Transverse colon (tissue), 4 donors: ENCODE measurements at regions not wholly inside any gene's neighbourhood (a gene's known extent, or its start where the extent isn't known, plus 50 kb on each side); places are given as distances from the start of the nearest gene placed in this dataset.

Experiments
- DNase-seq: peaks from one replicate; pipeline ENCODE4 v3.0.0-alpha.2; 2019
- H3K27ac ChIP-seq, 4 donors: fragments of 200-600 bp; sonication (generic); 2 replicates each; pipeline ENCODE4 v1.5.1; 2016 to 2018; ENCODE audit warnings: inconsistent platforms in 4 of 4
- H3K27me3 ChIP-seq: fragments of 200-600 bp; sonication (generic); 2 replicates; pipeline ENCODE4 v1.5.1; 2017; ENCODE audit warnings: inconsistent platforms
- H3K36me3 ChIP-seq, 4 donors: fragments of 200-600 bp; sonication (generic); 2 replicates each; pipeline ENCODE4 v1.5.1; 2017 to 2019; ENCODE audit warnings: inconsistent platforms in 4 of 4
- H3K4me1 ChIP-seq, 4 donors: fragments of 200-600 bp; sonication (generic); 2 replicates each; pipeline ENCODE4 v1.5.1; 2017 to 2020; ENCODE audit warnings: inconsistent platforms in 4 of 4
- H3K4me3 ChIP-seq, 4 donors: fragments of 200-600 bp; sonication (generic); 1 replicate in 1 of 4; 2 replicates in 3 of 4; pipeline versions ENCODE4 v1.5.1 to v1.6.1; 2017 to 2019; ENCODE audit warnings: inconsistent platforms in 4 of 4
- H3K9me3 ChIP-seq, 2 donors: fragments of 200-600 bp; sonication (generic); 2 replicates each; pipeline ENCODE4 v1.5.1; 2017 to 2019; ENCODE audit warnings: inconsistent platforms in 2 of 2
- EP300 ChIP-seq: sonication (generic); formaldehyde crosslinking; IDR thresholded peaks from one replicate; pipeline ENCODE4 v1.6.1; 2017; ENCODE audit warnings: antibody characterized with exemption, low read depth
- POLR2A ChIP-seq: fragments of 450-650 bp; IDR thresholded peaks from one replicate; pipeline ENCODE4 v1.6.1; 2016; ENCODE audit warnings: antibody characterized with exemption, mild to moderate bottlenecking, moderate library complexity
- POLR2AphosphoS5 ChIP-seq, 3 donors: sonication (generic); formaldehyde crosslinking; IDR thresholded peaks; one replicate each; pipeline ENCODE4 v1.6.1; 2016; ENCODE audit warnings: antibody characterized with exemption in 3 of 3
- WGBS, 2 donors: methylation state at CpG; one replicate each; pipeline ENCODE4 v1.1.5; 2018; ENCODE audit warnings: low coverage in 1 of 2; 5-methylcytosine and 5-hydroxymethylcytosine counted together
- in situ Hi-C, 4 donors: fragments of 200-750 bp; cut with MboI; loops; one replicate each; pipeline versions ENCODE4 v1.15.0 to v1.15.1; 2017; ENCODE audit warnings: low sequenced_read_pairs in 3 of 4, low pct_ligation_motif_present in 1 of 4, low pct_unique_long_range_greater_than_20kb in 1 of 4
- intact Hi-C: fragments of 100-400 bp; cut with DNase I; formaldehyde crosslinking; loops from one replicate; pipeline ENCODE4 v1.15.1; 2023; ENCODE audit warnings: low total_unique reads
- TF ChIP-seq, protein P1 (sequence below), 5 experiments: fragments of 200-600 bp in 3 of 5; fragments of 450-650 bp in 2 of 5; sonication (generic) in 3 of 5; IDR thresholded peaks; 1 replicate in 2 of 5; 2 replicates in 3 of 5; pipeline ENCODE4 v1.5.1; 2016 to 2017; ENCODE audit warnings: antibody characterized with exemption in 5 of 5, inconsistent platforms in 3 of 5, mild to moderate bottlenecking in 2 of 5, moderate library complexity in 1 of 5

DNA sequence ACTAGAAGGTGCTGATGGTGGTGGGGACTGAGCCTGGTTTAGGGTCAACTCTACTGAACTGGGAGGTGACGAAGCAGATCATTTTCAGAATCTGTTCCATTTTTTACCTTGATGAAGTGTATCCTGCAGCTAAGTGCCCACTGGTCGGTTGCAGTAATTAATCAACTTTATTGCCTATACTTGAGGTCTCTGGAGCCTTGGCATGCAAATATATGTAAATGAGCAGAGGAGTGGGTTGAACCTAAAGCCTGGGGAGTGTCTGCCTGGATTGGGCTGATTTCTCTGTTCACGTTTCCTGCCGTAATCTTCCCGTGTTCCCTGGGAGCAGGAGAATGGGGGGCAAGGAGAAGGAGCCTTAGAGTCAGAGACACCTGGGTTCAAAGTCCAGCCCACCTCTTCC, 286.8 kb downstream of the PTPRU start:
- no peaks in the 10 kb centered on the region for H3K9me3 ChIP-seq
- H3K4me3 ChIP-seq = no peak overlapping the region
- no peaks in the 10 kb centered on the region for H3K4me1 ChIP-seq
- TF ChIP-seq EP300 (no peak), POLR2A (no peak)
- TF ChIP-seq, protein P1, sequence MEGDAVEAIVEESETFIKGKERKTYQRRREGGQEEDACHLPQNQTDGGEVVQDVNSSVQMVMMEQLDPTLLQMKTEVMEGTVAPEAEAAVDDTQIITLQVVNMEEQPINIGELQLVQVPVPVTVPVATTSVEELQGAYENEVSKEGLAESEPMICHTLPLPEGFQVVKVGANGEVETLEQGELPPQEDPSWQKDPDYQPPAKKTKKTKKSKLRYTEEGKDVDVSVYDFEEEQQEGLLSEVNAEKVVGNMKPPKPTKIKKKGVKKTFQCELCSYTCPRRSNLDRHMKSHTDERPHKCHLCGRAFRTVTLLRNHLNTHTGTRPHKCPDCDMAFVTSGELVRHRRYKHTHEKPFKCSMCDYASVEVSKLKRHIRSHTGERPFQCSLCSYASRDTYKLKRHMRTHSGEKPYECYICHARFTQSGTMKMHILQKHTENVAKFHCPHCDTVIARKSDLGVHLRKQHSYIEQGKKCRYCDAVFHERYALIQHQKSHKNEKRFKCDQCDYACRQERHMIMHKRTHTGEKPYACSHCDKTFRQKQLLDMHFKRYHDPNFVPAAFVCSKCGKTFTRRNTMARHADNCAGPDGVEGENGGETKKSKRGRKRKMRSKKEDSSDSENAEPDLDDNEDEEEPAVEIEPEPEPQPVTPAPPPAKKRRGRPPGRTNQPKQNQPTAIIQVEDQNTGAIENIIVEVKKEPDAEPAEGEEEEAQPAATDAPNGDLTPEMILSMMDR (IDR thresholded peaks at IDR 0.05) = no peak
- no peak overlapping the region for H3K27ac ChIP-seq
- 49% methylated on average over 5 of the region's 5 CpGs; no CpG with 5 or more reads in 1 of the 2 donors for WGBS, 2 donors
- peaks cover 12% of the 10 kb centered on the region for H3K27me3 ChIP-seq
- no peak for DNase-seq
- H3K36me3 ChIP-seq = no peaks in the 10 kb centered on the region
- in situ Hi-C loops (no loop called here), intact Hi-C loops (no loop called here)

GRCh38 chr1:29521811-29522580, 285.7 kb downstream of the PTPRU start:
- in situ Hi-C loops = no loop called here
- Histone ChIP-seq H3K4me3 (no peak overlapping the region), H3K27ac (no peak overlapping the region), H3K27me3 (peaks cover 5% of the 10 kb centered on the region), H3K36me3 (no peaks in the 10 kb centered on the region), H3K9me3 (no peaks in the 10 kb centered on the region), H3K4me1 (no peaks in the 10 kb centered on the region)
- TF ChIP-seq, protein P1 (IDR thresholded peaks at IDR 0.05) = no peak
- no peak for TF ChIP-seq EP300
- TF ChIP-seq POLR2AphosphoS5 (IDR thresholded peaks at IDR 0.05) = no peak
- no peak for TF ChIP-seq POLR2A
- DNase-seq = no peak
- 17 to 59% methylated on average over 1 to 14 of the region's 14 CpGs for WGBS, 2 donors
- intact Hi-C loops = no loop called here

DNA sequence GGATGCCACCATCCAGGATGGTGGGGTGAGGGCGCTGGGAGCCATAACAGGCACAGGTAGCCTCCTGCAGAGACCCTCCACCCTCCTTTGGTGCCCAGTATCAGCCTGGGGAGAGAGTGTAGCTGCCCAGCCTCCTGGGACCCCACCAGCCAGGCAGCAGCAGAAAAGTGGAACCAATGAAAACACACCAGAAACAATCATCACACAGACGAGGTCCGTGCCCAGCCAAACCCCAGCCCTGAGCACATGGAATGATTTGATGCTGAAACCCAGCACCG, 285.1 kb downstream of the PTPRU start:
- no peaks in the 10 kb centered on the region for H3K36me3 ChIP-seq
- H3K27me3 ChIP-seq = peaks cover 5% of the 10 kb centered on the region
- in situ Hi-C loops (no loop called here), intact Hi-C loops (no loop called here)
- no peak overlapping the region for H3K27ac ChIP-seq
- H3K4me1 ChIP-seq = no peaks in the 10 kb centered on the region
- TF ChIP-seq POLR2AphosphoS5 (IDR thresholded peaks at IDR 0.05) = no peak
- TF ChIP-seq EP300 = no peak
- TF ChIP-seq, protein P1 (IDR thresholded peaks at IDR 0.05) = no peak
- no peak for TF ChIP-seq POLR2A
- 42% methylated on average over 4 of the region's 4 CpGs; no CpG with 5 or more reads in 1 of the 2 donors for WGBS, 2 donors
- H3K4me3 ChIP-seq = no peak overlapping the region
- no peaks in the 10 kb centered on the region for H3K9me3 ChIP-seq
- no peak for DNase-seq

GRCh38 chr1:29520571-29521437, 284.5 kb downstream of the PTPRU start:
- peaks cover 5% of the 10 kb centered on the region for H3K27me3 ChIP-seq
- 57 to 68% methylated on average over 2 to 11 of the region's 11 CpGs for WGBS, 2 donors
- no peak overlapping the region for H3K27ac ChIP-seq
- no peaks in the 10 kb centered on the region for H3K4me1 ChIP-seq
- H3K9me3 ChIP-seq = no peaks in the 10 kb centered on the region
- no peaks in the 10 kb centered on the region for H3K36me3 ChIP-seq
- no peak overlapping the region for H3K4me3 ChIP-seq
- no peak for DNase-seq
- in situ Hi-C loops (no loop called here), intact Hi-C loops (no loop called here)
- TF ChIP-seq EP300 (no peak), POLR2AphosphoS5 (IDR thresholded peaks at IDR 0.05) (no peak), POLR2A (no peak)
- TF ChIP-seq, protein P1 (IDR thresholded peaks at IDR 0.05) = no peak
